Peyer's patch (tissue), 4 donors: ENCODE measurements at regions not wholly inside any gene's neighbourhood (a gene's known extent, or its start where the extent isn't known, plus 50 kb on each side); places are given as distances from the start of the nearest gene placed in this dataset.
"Not testable (repeated sequence)": the region's sequence is repeated elsewhere in the genome, so short reads cannot be mapped to it uniquely, and the experiment has no call there.

Experiments used
- POLR2A ChIP-seq, 2 donors: fragments of 450-650 bp; IDR thresholded peaks; one replicate each; pipeline ENCODE4 v1.5.1; 2017; ENCODE audit warnings: antibody characterized with exemption in 2 of 2, mild to moderate bottlenecking in 2 of 2, moderate library complexity in 2 of 2
- TF ChIP-seq, protein P1 (sequence below), 6 experiments: fragments of 450-650 bp in 4 of 6; fragments of 200-600 bp in 2 of 6; sonication (generic) in 1 of 6; IDR thresholded peaks; one replicate each; pipeline ENCODE4 v1.5.1; 2017 to 2019; ENCODE audit warnings: antibody characterized with exemption in 6 of 6, mild to moderate bottlenecking in 3 of 6, moderate library complexity in 1 of 6

DNA sequence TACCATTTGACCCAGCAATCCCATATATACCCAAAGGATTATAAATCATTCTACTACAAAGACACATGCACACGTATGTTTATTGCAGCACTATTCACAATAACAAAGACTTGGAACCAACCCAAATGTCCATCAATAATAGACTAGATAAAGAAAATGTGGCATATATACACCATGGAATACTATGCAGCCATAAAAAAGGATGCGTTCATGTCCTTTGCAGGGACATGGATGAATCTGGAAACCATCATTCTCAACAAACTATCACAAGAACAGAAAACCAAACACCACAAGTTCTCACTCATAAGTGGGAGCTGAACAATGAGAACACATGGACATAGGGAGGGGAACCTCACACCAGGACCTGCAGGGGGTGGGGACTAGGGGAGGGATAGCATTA is 130.6 kb upstream of the DUSP22 start:
- TF ChIP-seq, protein P1, sequence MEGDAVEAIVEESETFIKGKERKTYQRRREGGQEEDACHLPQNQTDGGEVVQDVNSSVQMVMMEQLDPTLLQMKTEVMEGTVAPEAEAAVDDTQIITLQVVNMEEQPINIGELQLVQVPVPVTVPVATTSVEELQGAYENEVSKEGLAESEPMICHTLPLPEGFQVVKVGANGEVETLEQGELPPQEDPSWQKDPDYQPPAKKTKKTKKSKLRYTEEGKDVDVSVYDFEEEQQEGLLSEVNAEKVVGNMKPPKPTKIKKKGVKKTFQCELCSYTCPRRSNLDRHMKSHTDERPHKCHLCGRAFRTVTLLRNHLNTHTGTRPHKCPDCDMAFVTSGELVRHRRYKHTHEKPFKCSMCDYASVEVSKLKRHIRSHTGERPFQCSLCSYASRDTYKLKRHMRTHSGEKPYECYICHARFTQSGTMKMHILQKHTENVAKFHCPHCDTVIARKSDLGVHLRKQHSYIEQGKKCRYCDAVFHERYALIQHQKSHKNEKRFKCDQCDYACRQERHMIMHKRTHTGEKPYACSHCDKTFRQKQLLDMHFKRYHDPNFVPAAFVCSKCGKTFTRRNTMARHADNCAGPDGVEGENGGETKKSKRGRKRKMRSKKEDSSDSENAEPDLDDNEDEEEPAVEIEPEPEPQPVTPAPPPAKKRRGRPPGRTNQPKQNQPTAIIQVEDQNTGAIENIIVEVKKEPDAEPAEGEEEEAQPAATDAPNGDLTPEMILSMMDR (IDR thresholded peaks at IDR 0.05), result not testable (repeated sequence)
- TF ChIP-seq POLR2A (IDR thresholded peaks at IDR 0.05), result not testable (repeated sequence)
